ENCODE measurements at regions not wholly inside any gene's neighbourhood (a gene's known extent, or its start where the extent isn't known, plus 50 kb on each side); places are given as distances from the start of the nearest gene placed in this dataset.

DNA sequence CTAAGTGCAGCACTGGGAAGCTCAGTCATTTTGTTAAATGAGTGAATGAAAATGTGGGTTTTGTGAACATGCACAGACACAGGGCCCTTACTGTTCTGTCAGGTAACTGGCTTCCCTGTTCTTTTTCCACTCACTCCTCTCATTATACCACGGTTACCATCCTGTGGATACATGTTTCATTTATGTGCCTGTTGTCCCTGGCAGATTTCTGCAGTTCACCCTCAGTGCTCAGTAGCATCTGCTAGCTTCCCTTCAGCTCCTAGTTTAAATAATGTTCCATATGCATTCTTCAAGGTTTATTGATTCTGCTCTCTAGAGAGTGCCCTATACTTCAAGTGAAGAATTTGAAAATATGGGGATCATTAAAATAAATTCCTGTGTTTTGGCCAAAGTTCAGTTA, 1634.3 kb upstream of the ADGRL3 start:
- H3K9me3 ChIP-seq (ENCODE audit: control insufficient read depth in 1 of 2, low read length in 2 of 2): no peaks in the 10 kb centered on the region
- no peak overlapping the region for H3K27ac ChIP-seq (ENCODE audit: low read depth, low read length)
- H3K4me1 ChIP-seq (ENCODE audit: control insufficient read depth in 1 of 2, insufficient read depth in 2 of 2, low read length in 2 of 2): no peaks in the 10 kb centered on the region
- H3K9ac ChIP-seq (ENCODE audit: low read depth in 1 of 2, low read length in 2 of 2): no peak overlapping the region
- no peaks in the 10 kb centered on the region for H3K36me3 ChIP-seq (ENCODE audit: control insufficient read depth in 1 of 2, insufficient read depth in 2 of 2, low read length in 2 of 2)
- no peaks in the 10 kb centered on the region for H3K27me3 ChIP-seq (ENCODE audit: control insufficient read depth in 1 of 2, insufficient read depth in 2 of 2, low read length in 2 of 2)
- no peak overlapping the region for H3K4me3 ChIP-seq (ENCODE audit: low read depth in 1 of 2, low read length in 2 of 2)

DNA sequence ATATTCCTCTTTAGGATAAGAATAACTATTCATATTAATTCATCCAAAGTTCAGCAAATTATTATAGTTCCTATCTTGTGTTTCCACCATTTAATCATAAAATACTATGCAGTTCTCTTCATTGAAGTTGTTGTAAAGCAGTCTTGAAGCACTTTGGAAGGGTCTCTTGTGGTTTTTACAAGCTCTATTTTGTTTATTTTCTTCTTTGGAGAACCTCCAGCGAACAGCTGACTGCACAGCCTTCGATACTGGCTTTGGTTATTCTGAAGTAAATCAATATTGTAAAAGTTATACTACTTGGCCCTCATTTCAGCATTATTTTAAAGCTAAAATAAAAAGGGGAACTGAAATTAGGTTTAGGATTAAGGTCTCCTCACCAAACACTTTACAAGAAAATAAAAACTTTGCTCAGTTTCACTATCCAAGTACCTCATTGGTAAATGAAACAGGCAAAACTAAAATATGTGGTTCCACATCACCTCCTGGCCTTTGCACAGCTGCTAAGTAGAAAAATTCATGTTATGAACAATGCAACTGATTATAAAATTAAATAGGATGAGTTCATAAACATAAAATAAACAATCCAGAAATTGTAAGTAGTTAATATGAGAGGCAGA, 1629.2 kb upstream of the ADGRL3 start:
- Histone ChIP-seq H3K9ac (ENCODE audit: low read depth in 1 of 2, low read length in 2 of 2) (no peak overlapping the region), H3K27ac (ENCODE audit: low read depth, low read length) (no peak overlapping the region), H3K36me3 (ENCODE audit: control insufficient read depth in 1 of 2, insufficient read depth in 2 of 2, low read length in 2 of 2) (no peaks in the 10 kb centered on the region)

DNA sequence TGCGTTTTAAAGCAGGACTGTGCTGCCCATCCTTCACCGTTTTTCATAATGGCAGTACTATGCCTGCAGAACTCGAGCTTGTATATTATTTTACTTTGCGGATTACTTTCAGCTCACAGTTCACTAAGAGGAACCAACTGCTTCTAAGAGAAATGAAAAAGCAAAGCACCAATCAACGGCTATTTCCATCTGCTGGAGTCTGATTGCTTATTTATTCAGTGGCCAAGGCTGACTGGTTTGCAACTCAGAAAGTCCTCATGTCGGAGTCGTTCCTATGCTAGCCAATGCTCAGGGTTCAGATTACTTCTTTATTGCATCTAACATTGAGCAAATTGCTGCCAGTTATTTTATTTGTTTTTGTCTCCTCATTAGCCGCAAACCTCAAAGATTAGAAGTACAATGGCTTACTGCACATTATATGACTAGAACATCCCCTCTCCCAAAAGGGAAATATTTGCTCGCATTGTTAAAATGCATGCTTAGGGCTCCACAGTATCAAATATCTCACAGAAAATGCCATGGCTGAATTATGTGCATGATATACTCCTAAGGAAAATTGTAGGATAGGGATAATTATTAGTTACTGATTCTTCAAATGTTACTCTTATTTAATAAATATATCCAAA, 1628.2 kb upstream of the ADGRL3 start:
- no peak overlapping the region for H3K27ac ChIP-seq (ENCODE audit: low read depth, low read length)
- no peak overlapping the region for H3K9ac ChIP-seq (ENCODE audit: low read depth in 1 of 2, low read length in 2 of 2)
- no peaks in the 10 kb centered on the region for H3K4me1 ChIP-seq (ENCODE audit: control insufficient read depth in 1 of 2, insufficient read depth in 2 of 2, low read length in 2 of 2)

More for the DNA sequence above, 1629.2 kb upstream of the ADGRL3 start:
- Histone ChIP-seq H3K4me3 (ENCODE audit: low read depth in 1 of 2, low read length in 2 of 2) (no peak overlapping the region), H3K27me3 (ENCODE audit: control insufficient read depth in 1 of 2, insufficient read depth in 2 of 2, low read length in 2 of 2) (no peaks in the 10 kb centered on the region), H3K4me1 (ENCODE audit: control insufficient read depth in 1 of 2, insufficient read depth in 2 of 2, low read length in 2 of 2) (no peaks in the 10 kb centered on the region), H3K9me3 (ENCODE audit: control insufficient read depth in 1 of 2, low read length in 2 of 2) (no peaks in the 10 kb centered on the region)

DNA sequence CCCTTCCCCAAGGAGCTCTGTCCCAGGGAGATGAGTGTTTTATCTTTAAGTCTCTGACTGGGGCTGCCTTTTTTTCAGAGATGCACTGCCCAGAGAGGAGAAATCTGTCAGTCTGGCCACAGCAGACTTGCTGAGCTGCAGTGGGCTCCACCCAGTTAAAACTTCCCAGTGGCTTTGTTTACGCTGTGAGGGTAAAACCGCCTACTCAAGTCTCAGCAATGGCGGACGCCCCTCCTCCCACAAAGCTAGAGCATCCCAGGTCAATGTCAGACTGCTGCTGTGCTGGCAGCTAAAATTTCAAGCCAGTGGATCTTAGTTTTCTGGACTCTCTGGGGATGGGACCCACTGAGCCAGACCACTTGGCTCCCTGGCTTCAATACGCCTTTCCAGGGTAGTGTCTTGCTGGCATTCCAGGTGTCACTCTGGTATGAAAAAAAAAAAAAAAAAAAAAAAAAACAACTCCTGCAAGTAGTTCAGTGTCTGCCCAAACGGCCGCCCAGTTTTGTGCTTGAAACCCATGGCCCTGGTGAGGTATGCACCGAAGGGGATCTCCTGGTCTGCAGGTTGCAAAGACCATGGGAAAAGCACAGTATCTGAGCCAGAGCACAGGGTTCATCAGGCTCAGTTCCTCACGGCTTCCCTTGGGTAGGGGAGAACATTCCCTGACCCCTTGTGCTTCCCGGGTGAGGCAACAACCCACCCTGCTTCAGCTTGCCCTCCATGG, 1616.1 kb upstream of the ADGRL3 start:
- no peaks in the 10 kb centered on the region for H3K27me3 ChIP-seq (ENCODE audit: control insufficient read depth in 1 of 2, insufficient read depth in 2 of 2, low read length in 2 of 2)
- no peak overlapping the region for H3K4me3 ChIP-seq (ENCODE audit: low read depth in 1 of 2, low read length in 2 of 2)
- H3K36me3 ChIP-seq (ENCODE audit: control insufficient read depth in 1 of 2, insufficient read depth in 2 of 2, low read length in 2 of 2): no peaks in the 10 kb centered on the region
- no peak overlapping the region for H3K9ac ChIP-seq (ENCODE audit: low read depth in 1 of 2, low read length in 2 of 2)
- peaks cover 0 to 6% of the 10 kb centered on the region in 2 donors for H3K9me3 ChIP-seq (ENCODE audit: control insufficient read depth in 1 of 2, low read length in 2 of 2)
- H3K4me1 ChIP-seq (ENCODE audit: control insufficient read depth in 1 of 2, insufficient read depth in 2 of 2, low read length in 2 of 2): no peaks in the 10 kb centered on the region
- no peak overlapping the region for H3K27ac ChIP-seq (ENCODE audit: low read depth, low read length)

More for the DNA sequence above, 1628.2 kb upstream of the ADGRL3 start:
- Histone ChIP-seq H3K4me3 (ENCODE audit: low read depth in 1 of 2, low read length in 2 of 2) (no peak overlapping the region), H3K9me3 (ENCODE audit: control insufficient read depth in 1 of 2, low read length in 2 of 2) (no peaks in the 10 kb centered on the region), H3K27me3 (ENCODE audit: control insufficient read depth in 1 of 2, insufficient read depth in 2 of 2, low read length in 2 of 2) (no peaks in the 10 kb centered on the region), H3K36me3 (ENCODE audit: control insufficient read depth in 1 of 2, insufficient read depth in 2 of 2, low read length in 2 of 2) (no peaks in the 10 kb centered on the region)

DNA sequence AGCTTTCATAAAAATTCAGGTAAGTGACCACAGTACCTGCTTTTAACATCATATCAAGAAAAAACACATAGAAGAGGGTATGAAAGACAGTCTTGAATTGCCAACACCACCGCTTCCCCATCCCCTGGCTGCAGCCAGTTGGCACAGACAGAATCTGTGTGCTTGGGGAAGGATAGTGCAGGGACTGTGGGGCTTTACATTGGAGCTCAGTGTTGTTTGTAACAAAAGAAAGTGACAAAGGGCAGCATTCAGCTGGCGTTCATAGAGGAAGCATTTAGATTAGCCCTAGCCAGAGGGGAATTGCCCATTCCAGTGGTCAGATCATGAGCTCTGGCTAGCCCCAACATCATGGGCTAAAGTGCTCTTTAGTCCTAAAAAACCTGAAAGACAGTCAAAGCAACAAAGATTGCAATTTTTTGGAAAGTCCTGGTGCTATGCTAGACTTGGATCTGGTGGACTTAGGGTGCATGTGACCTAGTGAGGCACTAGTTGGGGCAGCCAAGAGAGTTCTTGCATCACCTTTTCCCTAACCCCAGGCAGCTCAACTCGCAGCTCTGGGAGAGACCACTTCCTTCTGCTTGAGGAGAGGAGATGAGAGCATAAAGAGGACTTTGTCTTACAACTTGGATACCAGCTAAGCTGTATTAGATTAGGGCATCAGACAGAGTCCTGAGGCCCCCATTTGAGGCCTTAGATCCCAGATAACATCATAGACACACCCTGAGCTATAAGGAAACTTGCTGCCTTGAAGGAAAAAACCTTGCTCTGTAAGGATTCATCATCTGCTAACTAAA, 1602.4 kb upstream of the ADGRL3 start:
- Histone ChIP-seq H3K4me1 (ENCODE audit: control insufficient read depth in 1 of 2, insufficient read depth in 2 of 2, low read length in 2 of 2) (no peaks in the 10 kb centered on the region), H3K9ac (ENCODE audit: low read depth in 1 of 2, low read length in 2 of 2) (no peak overlapping the region), H3K27ac (ENCODE audit: low read depth, low read length) (no peak overlapping the region), H3K27me3 (ENCODE audit: control insufficient read depth in 1 of 2, insufficient read depth in 2 of 2, low read length in 2 of 2) (no peaks in the 10 kb centered on the region), H3K4me3 (ENCODE audit: low read depth in 1 of 2, low read length in 2 of 2) (no peak overlapping the region), H3K36me3 (ENCODE audit: control insufficient read depth in 1 of 2, insufficient read depth in 2 of 2, low read length in 2 of 2) (no peaks in the 10 kb centered on the region), H3K9me3 (ENCODE audit: control insufficient read depth in 1 of 2, low read length in 2 of 2) (peaks cover 0 to 4% of the 10 kb centered on the region in 2 donors)

DNA sequence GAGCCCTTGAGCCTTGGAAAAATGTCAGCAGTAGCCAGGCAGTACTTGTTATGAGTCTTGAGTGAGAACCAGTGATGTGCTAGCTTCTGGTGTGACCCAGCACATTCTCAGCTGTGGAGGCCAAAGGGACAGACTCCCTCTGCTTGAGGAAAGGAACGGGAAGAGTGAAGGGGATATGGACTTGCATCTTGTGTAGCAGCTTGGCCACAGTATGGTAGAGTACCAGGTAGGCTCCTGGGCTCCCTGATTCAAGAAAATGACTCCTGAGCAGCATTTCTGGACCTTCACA, 1601.9 kb upstream of the ADGRL3 start:
- Histone ChIP-seq H3K27ac (ENCODE audit: low read depth, low read length) (no peak overlapping the region), H3K36me3 (ENCODE audit: control insufficient read depth in 1 of 2, insufficient read depth in 2 of 2, low read length in 2 of 2) (no peaks in the 10 kb centered on the region), H3K4me3 (ENCODE audit: low read depth in 1 of 2, low read length in 2 of 2) (no peak overlapping the region), H3K27me3 (ENCODE audit: control insufficient read depth in 1 of 2, insufficient read depth in 2 of 2, low read length in 2 of 2) (no peaks in the 10 kb centered on the region), H3K9me3 (ENCODE audit: control insufficient read depth in 1 of 2, low read length in 2 of 2) (peaks cover 0 to 4% of the 10 kb centered on the region in 2 donors), H3K4me1 (ENCODE audit: control insufficient read depth in 1 of 2, insufficient read depth in 2 of 2, low read length in 2 of 2) (no peaks in the 10 kb centered on the region), H3K9ac (ENCODE audit: low read depth in 1 of 2, low read length in 2 of 2) (no peak overlapping the region)

DNA sequence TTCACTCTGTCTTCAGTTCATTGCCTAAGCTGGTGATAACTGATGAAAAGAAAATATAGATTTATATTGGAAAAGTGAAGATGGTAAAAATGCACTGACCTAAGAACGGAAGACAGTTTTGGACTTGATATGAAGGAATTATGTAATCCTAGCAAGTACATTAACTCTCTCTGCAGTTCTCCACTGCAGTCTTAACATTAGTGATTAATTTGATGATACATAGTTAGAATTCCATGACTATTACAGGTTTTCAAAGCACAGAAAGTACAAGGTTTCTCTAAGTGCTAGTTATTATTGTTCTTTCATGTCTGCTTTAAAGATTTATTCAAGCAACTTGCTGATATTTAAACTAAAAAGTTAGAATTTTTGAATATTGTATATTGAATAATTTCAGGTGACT, 1591.7 kb upstream of the ADGRL3 start:
- no peak overlapping the region for H3K4me3 ChIP-seq (ENCODE audit: low read depth in 1 of 2, low read length in 2 of 2)
- H3K9me3 ChIP-seq (ENCODE audit: control insufficient read depth in 1 of 2, low read length in 2 of 2): no peaks in the 10 kb centered on the region
- no peaks in the 10 kb centered on the region for H3K36me3 ChIP-seq (ENCODE audit: control insufficient read depth in 1 of 2, insufficient read depth in 2 of 2, low read length in 2 of 2)
- no peaks in the 10 kb centered on the region for H3K4me1 ChIP-seq (ENCODE audit: control insufficient read depth in 1 of 2, insufficient read depth in 2 of 2, low read length in 2 of 2)
- H3K27me3 ChIP-seq (ENCODE audit: control insufficient read depth in 1 of 2, insufficient read depth in 2 of 2, low read length in 2 of 2): no peaks in the 10 kb centered on the region
- H3K9ac ChIP-seq (ENCODE audit: low read depth in 1 of 2, low read length in 2 of 2): no peak overlapping the region
- no peak overlapping the region for H3K27ac ChIP-seq (ENCODE audit: low read depth, low read length)

DNA sequence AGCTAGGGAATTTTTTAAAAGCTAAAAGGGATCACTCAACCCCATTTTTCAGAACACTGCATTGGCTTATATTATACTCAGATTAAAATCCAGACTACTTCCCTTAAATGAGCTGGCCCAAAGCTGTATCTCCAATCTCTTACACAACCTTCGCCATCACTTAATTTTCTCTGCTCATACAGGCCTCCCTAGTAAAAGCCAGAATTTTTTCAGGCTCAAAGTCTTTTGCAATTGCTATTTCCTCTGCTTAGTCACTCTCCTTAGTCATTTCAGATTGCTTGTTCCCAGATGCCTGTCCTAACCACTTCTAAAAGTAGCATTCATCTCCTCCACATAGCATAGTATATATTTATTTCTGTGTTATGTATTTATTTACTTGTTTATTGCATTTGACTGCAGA, 1587.9 kb upstream of the ADGRL3 start:
- no peaks in the 10 kb centered on the region for H3K27me3 ChIP-seq (ENCODE audit: control insufficient read depth in 1 of 2, insufficient read depth in 2 of 2, low read length in 2 of 2)
- no peak overlapping the region for H3K27ac ChIP-seq (ENCODE audit: low read depth, low read length)
- H3K4me1 ChIP-seq (ENCODE audit: control insufficient read depth in 1 of 2, insufficient read depth in 2 of 2, low read length in 2 of 2): no peaks in the 10 kb centered on the region
- no peak overlapping the region for H3K4me3 ChIP-seq (ENCODE audit: low read depth in 1 of 2, low read length in 2 of 2)
- H3K36me3 ChIP-seq (ENCODE audit: control insufficient read depth in 1 of 2, insufficient read depth in 2 of 2, low read length in 2 of 2): no peaks in the 10 kb centered on the region
- H3K9me3 ChIP-seq (ENCODE audit: control insufficient read depth in 1 of 2, low read length in 2 of 2): peaks cover 0 to 3% of the 10 kb centered on the region in 2 donors
- no peak overlapping the region for H3K9ac ChIP-seq (ENCODE audit: low read depth in 1 of 2, low read length in 2 of 2)

DNA sequence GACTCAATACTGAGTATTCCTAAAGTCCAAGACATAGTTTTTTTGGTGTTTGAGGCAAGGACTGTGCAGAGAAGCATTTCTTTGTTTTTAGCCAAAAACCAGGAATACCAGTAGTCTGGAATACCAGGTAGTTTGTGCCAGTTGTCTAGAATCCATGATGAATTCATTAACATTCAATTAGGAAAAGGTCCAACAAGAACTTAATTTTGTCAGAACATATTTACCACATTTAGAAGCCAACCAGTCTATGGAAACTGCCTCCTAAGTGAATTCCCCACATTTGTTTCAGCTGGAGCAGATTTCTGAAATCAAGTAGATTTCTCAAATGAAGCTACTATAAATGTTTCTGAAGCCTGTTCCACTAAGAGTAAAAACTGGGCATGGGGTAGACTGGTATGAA, 1584.8 kb upstream of the ADGRL3 start:
- H3K27ac ChIP-seq (ENCODE audit: low read depth, low read length): no peak overlapping the region
- H3K4me3 ChIP-seq (ENCODE audit: low read depth in 1 of 2, low read length in 2 of 2): no peak overlapping the region
- no peaks in the 10 kb centered on the region for H3K4me1 ChIP-seq (ENCODE audit: control insufficient read depth in 1 of 2, insufficient read depth in 2 of 2, low read length in 2 of 2)
- peaks cover 0 to 3% of the 10 kb centered on the region in 2 donors for H3K9me3 ChIP-seq (ENCODE audit: control insufficient read depth in 1 of 2, low read length in 2 of 2)
- no peaks in the 10 kb centered on the region for H3K36me3 ChIP-seq (ENCODE audit: control insufficient read depth in 1 of 2, insufficient read depth in 2 of 2, low read length in 2 of 2)
- H3K9ac ChIP-seq (ENCODE audit: low read depth in 1 of 2, low read length in 2 of 2): no peak overlapping the region
- H3K27me3 ChIP-seq (ENCODE audit: control insufficient read depth in 1 of 2, insufficient read depth in 2 of 2, low read length in 2 of 2): no peaks in the 10 kb centered on the region

DNA sequence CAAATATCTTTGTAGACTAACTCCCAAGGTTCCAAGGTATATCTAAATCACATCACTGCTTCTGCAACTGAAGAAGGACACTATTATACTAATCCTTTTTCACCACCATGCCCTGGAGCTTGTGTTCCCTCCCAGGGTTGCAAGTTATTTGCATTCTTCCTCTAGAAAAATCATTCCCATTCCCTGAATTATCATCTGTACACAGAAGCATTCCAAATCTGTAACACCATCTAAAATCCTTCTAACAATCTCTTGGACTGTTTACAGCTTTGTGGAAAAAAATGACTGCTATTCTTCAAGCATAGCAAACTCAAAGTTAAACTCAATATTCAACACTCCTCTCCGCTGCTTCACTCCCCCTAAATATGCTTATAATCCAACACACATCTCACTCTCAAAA, 1570.8 kb upstream of the ADGRL3 start:
- H3K27me3 ChIP-seq (ENCODE audit: control insufficient read depth in 1 of 2, insufficient read depth in 2 of 2, low read length in 2 of 2): no peaks in the 10 kb centered on the region
- H3K4me3 ChIP-seq (ENCODE audit: low read depth in 1 of 2, low read length in 2 of 2): no peak overlapping the region
- H3K9me3 ChIP-seq (ENCODE audit: control insufficient read depth in 1 of 2, low read length in 2 of 2): peaks cover 8 to 9% of the 10 kb centered on the region in 2 donors
- H3K4me1 ChIP-seq (ENCODE audit: control insufficient read depth in 1 of 2, insufficient read depth in 2 of 2, low read length in 2 of 2): no peaks in the 10 kb centered on the region
- no peaks in the 10 kb centered on the region for H3K36me3 ChIP-seq (ENCODE audit: control insufficient read depth in 1 of 2, insufficient read depth in 2 of 2, low read length in 2 of 2)
- no peak overlapping the region for H3K9ac ChIP-seq (ENCODE audit: low read depth in 1 of 2, low read length in 2 of 2)
- no peak overlapping the region for H3K27ac ChIP-seq (ENCODE audit: low read depth, low read length)

Data from duodenal mucosa (tissue), 2 donors.